Panc1 (cell line): ENCODE measurements at regions not wholly inside any gene's neighbourhood (a gene's known extent, or its start where the extent isn't known, plus 50 kb on each side); places are given as distances from the start of the nearest gene placed in this dataset.
"Not testable (repeated sequence)": the region's sequence is repeated elsewhere in the genome, so short reads cannot be mapped to it uniquely, and the experiment has no call there.

ENCODE experiments used
- CTCF ChIP-seq: fragments of 450-650 bp; IDR thresholded peaks from 2 replicates; pipeline ENCODE4 v1.5.1; 2017; ENCODE audit warnings: mild to moderate bottlenecking
- POLR2AphosphoS5 ChIP-seq: IDR thresholded peaks from 2 replicates; pipeline ENCODE4 v1.6.1; 2012; ENCODE audit warnings: mild to moderate bottlenecking, low read depth, low read length, moderate library complexity
- REST ChIP-seq, 2 experiments: IDR thresholded peaks; 2 replicates each; pipeline ENCODE4 v1.6.1; 2011 to 2012; ENCODE audit warnings: low read depth in 2 of 2, control low read depth in 1 of 2, low read length in 1 of 2, mild to moderate bottlenecking in 1 of 2, moderate library complexity in 1 of 2; ENCODE audit not compliant: insufficient read depth in 1 of 2
- SIN3A ChIP-seq: IDR thresholded peaks from 2 replicates; pipeline ENCODE4 v1.6.1; 2012; ENCODE audit warnings: low read depth, mild to moderate bottlenecking, low read length, moderate library complexity, borderline replicate concordance; ENCODE audit not compliant: insufficient read depth
- TCF7L2 ChIP-seq: IDR thresholded peaks from 2 replicates; pipeline ENCODE4 v1.6.1; 2011; ENCODE audit warnings: mild to moderate bottlenecking, low read depth, low read length, inconsistent platforms

- not testable (repeated sequence) for TF ChIP-seq POLR2AphosphoS5; CTCF; REST (IDR thresholded peaks at IDR 0.05; ENCODE audit: insufficient read depth in 1 of 2, low read depth in 2 of 2, low read length in 1 of 2); SIN3A; TCF7L2
These were observed 315.9 kb upstream of the ESRRG start for GRCh38 chr1:217039139-217039538.
